Vagina (tissue), 2 donors: ENCODE measurements at regions not wholly inside any gene's neighbourhood (a gene's known extent, or its start where the extent isn't known, plus 50 kb on each side); places are given as distances from the start of the nearest gene placed in this dataset.

Experiments
- CTCF ChIP-seq, 3 experiments: fragments of 450-650 bp in 2 of 3; fragments of 200-600 bp in 1 of 3; sonication (generic) in 1 of 3; IDR thresholded peaks; one replicate each; pipeline ENCODE4 v1.5.1; 2017 to 2019; ENCODE audit warnings: antibody characterized with exemption in 3 of 3, mild to moderate bottlenecking in 2 of 3, moderate library complexity in 2 of 3
- POLR2A ChIP-seq, 2 donors: fragments of 450-650 bp; IDR thresholded peaks; one replicate each; pipeline ENCODE4 v1.6.1; 2017; ENCODE audit warnings: antibody characterized with exemption in 2 of 2, mild to moderate bottlenecking in 2 of 2, moderate library complexity in 2 of 2

GRCh38 chr7:25494896-25495295 lies 266.6 kb upstream of the NPVF start:
- TF ChIP-seq POLR2A (IDR thresholded peaks at IDR 0.05) (no peak), CTCF (IDR thresholded peaks at IDR 0.05) (no peak)
